ENCODE measurements at regions not wholly inside any gene's neighbourhood (a gene's known extent, or its start where the extent isn't known, plus 50 kb on each side); places are given as distances from the start of the nearest gene placed in this dataset.
"Not testable (repeated sequence)": the region's sequence is repeated elsewhere in the genome, so short reads cannot be mapped to it uniquely, and the experiment has no call there.

GRCh38 chr6:14889188-14889587 lies 356.7 kb upstream of the JARID2 start:
- no peak for DNase-seq (ENCODE audit: low spot score)
- no peak for ATAC-seq (ENCODE audit: low FRiP score)
- TF ChIP-seq, protein P1, sequence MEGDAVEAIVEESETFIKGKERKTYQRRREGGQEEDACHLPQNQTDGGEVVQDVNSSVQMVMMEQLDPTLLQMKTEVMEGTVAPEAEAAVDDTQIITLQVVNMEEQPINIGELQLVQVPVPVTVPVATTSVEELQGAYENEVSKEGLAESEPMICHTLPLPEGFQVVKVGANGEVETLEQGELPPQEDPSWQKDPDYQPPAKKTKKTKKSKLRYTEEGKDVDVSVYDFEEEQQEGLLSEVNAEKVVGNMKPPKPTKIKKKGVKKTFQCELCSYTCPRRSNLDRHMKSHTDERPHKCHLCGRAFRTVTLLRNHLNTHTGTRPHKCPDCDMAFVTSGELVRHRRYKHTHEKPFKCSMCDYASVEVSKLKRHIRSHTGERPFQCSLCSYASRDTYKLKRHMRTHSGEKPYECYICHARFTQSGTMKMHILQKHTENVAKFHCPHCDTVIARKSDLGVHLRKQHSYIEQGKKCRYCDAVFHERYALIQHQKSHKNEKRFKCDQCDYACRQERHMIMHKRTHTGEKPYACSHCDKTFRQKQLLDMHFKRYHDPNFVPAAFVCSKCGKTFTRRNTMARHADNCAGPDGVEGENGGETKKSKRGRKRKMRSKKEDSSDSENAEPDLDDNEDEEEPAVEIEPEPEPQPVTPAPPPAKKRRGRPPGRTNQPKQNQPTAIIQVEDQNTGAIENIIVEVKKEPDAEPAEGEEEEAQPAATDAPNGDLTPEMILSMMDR (IDR thresholded peaks at IDR 0.05), result no peak

DNA sequence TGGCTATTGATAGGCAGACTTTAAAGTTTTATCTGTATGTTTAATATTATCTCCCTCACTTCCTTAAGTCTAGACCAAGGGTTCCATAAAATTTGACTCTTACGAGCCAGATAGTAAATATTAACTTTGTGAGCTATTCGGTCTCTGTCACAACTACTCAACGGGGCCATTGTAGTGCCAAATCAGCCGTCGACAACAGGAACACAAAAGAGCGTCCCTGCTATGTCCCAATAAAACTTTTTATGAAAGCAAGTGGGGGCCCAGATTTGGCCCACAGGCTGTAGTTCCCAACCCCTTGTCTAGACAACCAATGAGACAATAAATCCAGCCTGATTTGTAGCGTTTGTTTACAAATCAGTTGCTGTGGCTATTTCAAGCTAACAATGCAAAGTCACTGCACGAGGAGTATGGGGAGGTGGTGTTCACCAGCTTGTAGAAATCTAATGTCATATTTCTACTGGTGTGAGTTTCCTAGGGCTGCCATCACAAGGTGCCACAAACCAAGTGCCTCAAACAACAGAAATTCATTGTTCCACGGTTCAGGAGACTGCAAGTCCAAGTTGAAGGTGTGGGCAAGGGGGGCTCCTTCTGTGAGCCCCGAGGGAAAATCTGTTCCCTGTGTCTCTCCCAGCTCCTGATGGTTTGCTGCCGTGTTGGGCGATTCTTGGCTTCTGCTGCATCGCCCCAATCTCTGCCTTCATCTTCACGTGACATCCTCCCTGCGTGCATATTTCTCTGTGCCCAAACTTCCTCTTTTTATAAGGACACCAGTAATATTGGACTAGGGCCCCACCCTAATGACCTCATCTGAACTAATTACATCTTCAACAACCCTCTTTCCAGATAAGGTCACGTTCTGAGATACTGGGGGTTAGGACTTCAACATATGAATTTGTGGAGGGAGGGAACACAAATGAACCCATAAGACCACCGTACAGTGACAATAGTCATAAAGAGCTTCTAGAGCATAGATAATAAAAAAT lies 356.0 kb upstream of the JARID2 start:
- DNase-seq (ENCODE audit: low spot score) (no peak), ATAC-seq (ENCODE audit: low FRiP score) (no peak)
- TF ChIP-seq, protein P1 (IDR thresholded peaks at IDR 0.05), result no peak

- DNase-seq (ENCODE audit: low spot score); ATAC-seq (ENCODE audit: low FRiP score): not testable (repeated sequence)
These were observed 354.0 kb upstream of the JARID2 start for GRCh38 chr6:14891820-14892375.

- TF ChIP-seq, protein P1 (IDR thresholded peaks at IDR 0.05), result no peak
- ATAC-seq (ENCODE audit: low FRiP score) (no peak), DNase-seq (ENCODE audit: low spot score) (no peak)
These were observed 351.8 kb upstream of the JARID2 start for GRCh38 chr6:14894105-14894504.

- TF ChIP-seq, protein P1 (IDR thresholded peaks at IDR 0.05), result no peak
- no peak for ATAC-seq (ENCODE audit: low FRiP score)
- no peak for DNase-seq (ENCODE audit: low spot score)
These were observed 349.4 kb upstream of the JARID2 start for GRCh38 chr6:14896475-14896874.

GRCh38 chr6:14897831-14898230 lies 348.0 kb upstream of the JARID2 start:
- TF ChIP-seq, protein P1 (IDR thresholded peaks at IDR 0.05), result no peak
- DNase-seq (ENCODE audit: low spot score) (no peak), ATAC-seq (ENCODE audit: low FRiP score) (no peak)

GRCh38 chr6:14899441-14899840 lies 346.4 kb upstream of the JARID2 start:
- not testable (repeated sequence) for ATAC-seq (ENCODE audit: low FRiP score); DNase-seq (ENCODE audit: low spot score)

DNA sequence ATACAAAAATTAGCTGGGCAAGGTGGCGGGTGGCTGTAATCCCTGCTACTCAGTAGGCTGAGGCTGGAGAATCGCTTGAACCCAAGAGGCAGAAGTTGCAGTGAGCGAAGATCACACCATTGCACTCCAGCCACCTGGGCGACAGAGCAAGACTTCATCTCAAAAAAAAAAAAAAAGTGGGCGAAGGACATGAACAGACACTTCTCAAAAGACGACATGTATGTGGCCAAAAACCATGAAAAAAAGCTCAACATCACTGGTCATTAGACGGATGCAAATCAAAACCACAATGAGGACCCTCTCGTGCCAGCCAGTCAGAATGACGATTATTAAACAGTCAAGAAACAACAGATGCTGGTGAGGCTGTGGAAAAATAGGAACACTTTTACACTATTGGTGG lies 344.9 kb upstream of the JARID2 start:
- TF ChIP-seq, protein P1 (IDR thresholded peaks at IDR 0.05), result no peak
- no peak for DNase-seq (ENCODE audit: low spot score)
- no peak for ATAC-seq (ENCODE audit: low FRiP score)

Measured in omental fat pad (tissue), 3 donors.